ENCODE measurements at regions not wholly inside any gene's neighbourhood (a gene's known extent, or its start where the extent isn't known, plus 50 kb on each side); places are given as distances from the start of the nearest gene placed in this dataset.

DNA sequence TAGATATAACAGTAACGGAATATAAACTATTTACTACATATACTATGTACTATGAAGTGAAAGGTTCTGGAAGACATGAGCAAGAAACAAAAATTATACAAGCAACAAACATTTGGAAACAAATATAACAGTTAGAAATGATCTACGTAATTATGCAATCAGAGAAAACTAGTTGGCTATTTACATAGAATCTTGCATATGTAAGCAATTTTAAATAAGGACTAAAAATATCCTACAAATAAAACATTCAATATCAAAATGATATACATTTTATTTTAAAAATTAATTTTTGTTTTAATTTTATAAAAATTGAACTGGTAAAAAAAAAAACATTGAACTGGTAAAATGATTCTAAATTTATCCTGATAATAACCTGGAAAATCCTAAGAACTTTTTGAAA is 642.5 kb upstream of the PCDH10 start:
- no peak for DNase-seq (ENCODE audit: extremely low read depth, low read depth)

DNA sequence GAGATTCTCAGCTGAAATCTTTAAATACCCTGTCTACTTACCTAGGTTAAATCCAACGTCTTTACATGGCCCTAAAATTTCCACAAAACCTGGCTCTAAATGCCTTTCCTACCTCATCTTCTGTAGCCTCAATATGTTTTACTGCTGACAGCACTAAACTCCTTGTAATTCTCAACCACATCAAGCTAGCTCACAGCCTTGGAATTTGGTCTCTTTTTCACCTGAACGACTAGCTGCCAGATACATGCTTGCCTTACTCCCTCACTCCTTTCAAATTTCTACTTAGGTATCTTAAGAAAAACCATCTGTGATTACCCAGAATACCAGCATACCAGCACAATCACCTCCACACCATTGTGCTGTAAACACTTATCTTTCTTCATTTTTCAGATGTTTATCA is 635.6 kb upstream of the PCDH10 start:
- DNase-seq (ENCODE audit: extremely low read depth, low read depth), result no peak

DNA sequence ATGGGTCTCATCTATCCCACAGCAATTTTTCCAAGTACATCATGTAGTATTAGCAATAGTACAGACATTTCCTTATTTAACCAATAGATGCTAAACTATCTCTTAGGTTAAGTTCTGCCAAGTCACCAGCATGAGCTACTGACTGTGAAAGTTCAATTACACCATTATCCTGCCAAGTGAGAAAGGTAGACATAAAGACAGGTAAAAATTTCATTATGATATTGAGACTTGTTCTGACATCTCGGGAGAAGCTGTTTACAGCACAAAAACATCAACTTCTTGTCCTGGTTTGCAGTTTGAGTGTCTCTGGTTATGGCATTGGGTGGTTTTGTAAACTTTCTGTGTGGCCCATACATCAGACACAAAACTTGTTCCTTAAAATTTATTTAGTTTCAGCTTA is 622.4 kb upstream of the PCDH10 start:
- no peak for DNase-seq (ENCODE audit: extremely low read depth, low read depth)

DNA sequence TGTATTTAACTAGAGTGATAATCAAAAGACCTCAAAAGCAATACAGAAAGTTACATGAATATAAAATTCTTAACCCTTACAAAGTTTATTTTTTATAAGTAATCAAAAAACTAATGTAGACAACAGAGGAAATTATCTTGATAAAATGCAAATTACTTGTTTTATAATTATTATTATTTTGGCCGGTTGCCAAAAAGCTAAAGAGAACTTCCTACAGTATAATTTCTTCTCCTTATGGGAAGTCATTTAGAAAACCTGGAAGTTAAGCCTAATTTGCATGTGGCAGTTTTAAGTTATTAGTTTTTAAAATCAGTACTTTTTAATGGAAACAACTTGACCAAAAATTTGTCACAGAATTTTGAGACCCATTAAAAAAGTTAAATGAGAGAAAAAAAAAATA is 621.3 kb upstream of the PCDH10 start:
- no peak for DNase-seq (ENCODE audit: extremely low read depth, low read depth)

DNA sequence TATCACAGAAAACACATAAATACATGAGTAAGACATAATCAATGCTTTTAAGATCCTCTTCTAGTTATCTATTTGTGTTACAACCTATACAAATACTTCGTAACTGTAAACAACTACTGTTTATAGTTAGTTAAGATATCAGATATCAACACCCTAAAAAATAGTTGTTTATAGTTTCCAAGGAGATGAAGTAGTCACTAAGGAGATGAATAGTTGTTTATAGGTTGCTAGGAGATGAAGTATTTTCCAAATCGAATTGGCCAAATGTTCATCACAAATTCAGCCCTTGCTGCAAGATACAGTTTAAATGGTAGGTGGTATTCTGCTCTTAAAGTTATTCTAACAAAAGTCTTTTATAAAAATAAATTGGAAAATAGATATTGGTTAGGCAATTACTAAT is 618.2 kb upstream of the PCDH10 start:
- DNase-seq (ENCODE audit: extremely low read depth, low read depth), result no peak

DNA sequence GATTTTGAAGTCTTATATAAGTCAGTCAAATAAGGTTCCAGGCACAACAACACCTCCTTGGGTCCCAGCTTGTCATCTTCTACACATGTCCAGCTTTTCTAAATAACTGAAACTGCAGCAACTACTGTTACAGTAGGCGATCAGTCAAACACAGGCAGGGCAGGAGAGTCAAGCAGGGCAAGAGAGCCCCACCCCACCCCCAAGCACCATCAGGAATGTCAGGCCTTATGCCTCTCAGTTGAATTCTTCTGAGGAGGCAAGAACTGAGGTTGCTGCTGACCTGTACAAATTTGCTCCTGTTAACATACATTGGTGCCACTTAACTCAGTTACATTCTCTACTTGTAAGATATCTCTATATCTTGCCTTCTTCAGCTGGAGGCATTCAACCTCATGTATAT is 608.8 kb upstream of the PCDH10 start:
- DNase-seq (ENCODE audit: extremely low read depth, low read depth), result no peak

DNA sequence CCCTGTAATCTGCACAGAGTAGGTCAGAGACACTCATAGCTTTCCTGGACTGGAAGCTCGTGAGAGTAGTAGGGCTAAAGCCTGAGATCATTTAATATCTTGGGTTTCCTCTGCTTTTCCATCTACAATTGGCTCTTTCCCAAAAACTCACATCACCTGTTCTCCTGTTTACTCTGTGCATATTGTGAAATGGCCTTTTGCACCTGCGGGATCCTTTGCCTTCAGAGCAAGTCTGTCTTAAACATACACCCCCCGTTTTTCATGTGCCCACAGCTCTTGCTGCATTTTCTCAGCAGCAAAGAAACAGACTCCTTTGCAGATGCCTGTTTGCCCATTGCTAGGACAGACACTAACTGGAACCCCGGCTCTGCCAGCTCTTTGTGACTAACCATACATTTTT is 608.3 kb upstream of the PCDH10 start:
- DNase-seq (ENCODE audit: extremely low read depth, low read depth), result no peak

DNA sequence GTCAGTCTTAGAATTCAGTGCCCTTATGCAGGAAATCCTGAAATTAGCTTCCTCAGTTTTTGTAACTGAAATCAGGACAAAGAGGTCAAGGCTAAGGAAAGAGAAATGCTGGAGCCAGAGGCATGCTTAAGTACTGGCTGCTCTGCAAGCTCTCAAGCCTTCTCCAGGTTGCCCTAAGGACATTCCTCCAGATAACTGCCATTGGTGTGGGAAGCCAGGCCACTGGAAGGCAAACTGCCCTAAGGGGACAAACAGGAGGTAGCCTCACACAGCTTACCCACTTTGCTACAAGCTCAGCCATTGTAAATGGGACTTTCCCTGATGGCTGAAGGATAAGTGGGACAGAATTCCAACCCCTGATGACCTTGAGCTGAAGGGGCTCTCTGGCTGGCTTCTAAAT is 606.9 kb upstream of the PCDH10 start:
- no peak for DNase-seq (ENCODE audit: extremely low read depth, low read depth)

DNA sequence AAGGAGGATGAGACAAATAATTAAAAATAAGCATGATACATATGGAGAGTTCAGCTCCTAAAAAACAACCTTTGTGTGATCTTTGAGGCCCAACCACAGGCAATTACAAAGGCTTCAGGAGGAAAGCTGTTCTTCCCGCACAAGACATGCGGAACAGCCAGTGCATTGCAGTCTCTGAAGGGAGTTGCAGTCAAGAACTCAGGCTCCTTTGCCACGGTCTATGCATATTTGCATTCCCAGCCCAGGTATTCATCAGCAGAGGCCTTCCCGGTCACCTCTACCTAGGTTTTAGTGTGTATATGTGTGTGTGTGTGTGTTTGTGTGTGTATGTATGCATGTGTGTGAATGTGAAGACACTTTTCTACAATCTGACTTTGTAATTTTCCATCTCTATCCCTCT is 600.6 kb upstream of the PCDH10 start:
- DNase-seq (ENCODE audit: extremely low read depth, low read depth), result no peak

DNA sequence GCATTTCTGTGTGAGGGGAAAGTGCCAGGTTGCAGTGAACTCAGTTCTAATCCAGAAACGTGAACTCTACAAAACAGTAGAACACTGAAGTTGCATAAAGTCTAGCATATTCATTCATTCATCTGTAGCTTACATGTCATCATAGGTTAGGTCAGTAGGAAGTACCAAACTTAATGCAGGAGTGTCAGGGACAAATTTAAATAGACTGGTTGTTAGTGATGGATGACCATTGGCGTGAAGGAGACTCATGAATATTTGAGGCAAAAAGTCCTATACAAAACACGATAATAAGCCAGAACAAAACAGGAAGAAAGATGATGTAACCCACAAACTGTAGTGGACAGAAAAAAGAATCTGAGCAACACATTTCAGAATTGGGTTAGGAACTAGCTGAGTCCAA is 592.8 kb upstream of the PCDH10 start:
- DNase-seq (ENCODE audit: extremely low read depth, low read depth), result no peak

DNA sequence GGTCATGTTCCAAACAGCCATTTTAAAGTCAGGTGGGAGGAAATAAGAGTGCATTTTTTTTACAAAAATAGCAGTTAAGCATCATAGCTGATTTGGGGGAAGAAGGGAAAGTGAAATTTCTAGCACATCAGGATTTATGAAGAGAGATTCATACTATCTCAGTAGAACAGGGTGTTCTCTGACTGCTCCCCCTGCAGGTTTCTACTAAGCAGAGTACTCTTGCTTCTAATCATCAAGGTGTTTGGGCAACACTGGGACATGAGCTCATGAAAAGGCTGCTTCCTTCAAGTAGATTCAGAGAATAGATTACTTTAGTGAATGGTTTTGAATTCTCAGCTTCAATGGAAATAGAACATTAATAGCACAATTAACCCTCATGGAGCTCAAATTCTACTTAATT is 591.4 kb upstream of the PCDH10 start:
- DNase-seq (ENCODE audit: extremely low read depth, low read depth), result no peak

DNA sequence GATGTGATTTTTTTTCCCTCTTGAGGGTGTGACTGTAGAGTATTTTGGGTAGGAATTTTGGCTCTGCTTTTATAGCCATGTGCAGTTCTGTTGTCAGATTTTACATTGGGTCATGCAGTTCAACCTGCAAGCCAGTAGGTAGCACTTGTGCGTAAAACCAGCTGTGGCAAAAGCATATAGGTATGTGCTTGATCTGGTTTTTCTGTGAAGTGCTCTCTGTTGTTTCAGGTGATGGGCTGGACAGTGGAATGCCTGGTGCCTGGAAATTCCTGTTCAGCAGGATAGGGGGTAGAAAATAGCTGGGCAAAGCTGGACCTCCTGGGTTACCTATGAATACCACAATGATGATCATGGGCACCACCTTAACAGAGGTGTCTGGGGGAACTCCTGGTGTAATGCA is 584.2 kb upstream of the PCDH10 start:
- DNase-seq (ENCODE audit: extremely low read depth, low read depth), result no peak

DNA sequence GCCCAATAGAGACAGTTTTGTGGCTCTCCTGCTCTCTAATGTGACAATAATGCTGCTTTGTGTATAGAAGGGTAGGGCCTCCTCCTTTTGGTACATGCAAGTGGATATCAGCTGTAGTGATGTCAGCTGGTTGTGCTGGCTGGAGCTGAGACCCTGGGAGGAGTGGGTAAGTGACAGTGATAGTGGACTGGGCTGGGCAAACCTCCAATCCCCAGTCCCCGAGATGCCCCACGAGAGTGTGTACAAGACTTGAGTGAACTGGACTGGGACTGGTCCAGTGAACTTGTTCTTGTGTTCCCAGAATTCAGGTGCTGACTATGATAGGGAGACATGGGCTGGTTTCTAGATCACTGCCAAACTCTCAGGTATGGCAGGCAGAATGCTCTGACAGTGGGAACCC is 583.6 kb upstream of the PCDH10 start:
- DNase-seq (ENCODE audit: extremely low read depth, low read depth), result no peak

DNA sequence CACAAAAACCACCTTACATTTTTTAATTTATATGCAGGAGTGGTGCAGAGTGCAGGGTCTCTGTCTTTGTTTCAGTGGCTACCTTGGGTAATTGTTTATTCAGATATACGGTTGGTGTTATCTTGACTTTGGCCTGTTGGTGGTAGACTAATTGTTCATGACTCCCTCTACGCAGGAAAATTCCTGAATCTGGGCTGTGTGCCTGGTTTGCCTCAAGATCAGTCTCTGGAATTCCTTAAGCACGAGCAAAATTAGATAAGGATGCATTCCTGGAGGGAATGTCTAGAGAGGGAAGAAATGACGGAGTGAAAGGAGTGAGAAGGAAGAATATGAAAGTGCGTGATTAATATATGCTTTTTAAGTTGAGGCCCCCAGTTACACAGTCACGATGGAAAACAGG is 576.9 kb upstream of the PCDH10 start:
- DNase-seq (ENCODE audit: extremely low read depth, low read depth), result no peak

DNA sequence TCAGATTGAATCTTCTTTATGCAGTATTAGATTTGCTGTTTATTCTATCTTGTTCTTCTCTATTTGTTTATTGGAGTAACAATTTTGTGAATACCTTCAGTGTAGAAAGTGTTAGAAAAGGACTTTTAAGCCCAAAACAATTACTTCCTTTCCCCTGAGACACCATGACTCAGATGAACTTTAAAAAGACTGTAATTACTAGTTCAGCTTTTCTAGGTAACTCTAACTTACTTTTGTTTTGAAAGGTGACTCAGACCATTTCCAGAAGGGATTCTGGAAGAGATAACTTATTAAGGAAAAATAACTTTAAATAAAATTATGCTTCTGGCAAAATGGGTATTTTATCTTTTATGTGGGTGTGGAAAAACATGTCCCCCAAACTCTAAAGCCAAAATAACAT is 561.5 kb upstream of the PCDH10 start:
- DNase-seq (ENCODE audit: extremely low read depth, low read depth), result no peak

DNA sequence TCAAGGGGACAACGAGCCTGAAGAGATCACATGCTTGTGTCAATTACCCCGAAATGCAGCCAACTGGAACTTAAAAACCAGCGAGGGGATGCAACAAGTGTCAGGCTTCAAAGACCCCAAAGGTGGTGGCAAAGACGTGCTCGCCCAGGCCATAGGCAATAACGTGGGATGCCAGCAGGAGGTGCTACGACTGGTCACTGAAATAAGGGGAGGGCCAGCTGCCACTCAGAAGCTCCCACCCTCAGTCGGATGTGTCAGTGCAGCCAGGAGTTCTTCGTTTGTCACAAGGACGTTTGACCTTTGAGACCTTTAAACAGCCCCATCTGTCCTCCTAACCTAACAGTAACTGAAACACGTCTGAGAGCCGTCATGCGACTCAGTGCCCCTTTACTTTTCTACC is 556.8 kb upstream of the PCDH10 start:
- no peak for DNase-seq (ENCODE audit: extremely low read depth, low read depth)

DNA sequence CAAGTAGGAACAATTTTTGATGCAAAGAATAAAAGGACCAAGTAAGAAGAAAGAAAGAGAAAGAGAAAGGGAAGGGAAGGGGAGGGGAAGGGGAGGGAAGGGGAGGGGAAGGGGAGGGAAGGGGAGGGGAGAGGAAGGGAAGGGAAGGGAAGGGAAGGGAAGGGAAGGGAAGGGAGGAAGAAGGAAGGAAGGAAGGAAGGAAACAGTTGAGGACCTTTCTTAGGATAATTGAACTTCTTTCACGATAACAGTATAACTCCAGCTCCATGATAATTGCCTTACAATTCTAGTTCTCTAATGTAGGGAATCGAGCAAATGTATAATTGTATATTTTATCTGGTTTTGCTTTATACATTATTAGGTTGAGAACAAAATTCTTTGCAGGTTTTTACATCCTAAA is 556.2 kb upstream of the PCDH10 start:
- DNase-seq (ENCODE audit: extremely low read depth, low read depth), result no peak

DNA sequence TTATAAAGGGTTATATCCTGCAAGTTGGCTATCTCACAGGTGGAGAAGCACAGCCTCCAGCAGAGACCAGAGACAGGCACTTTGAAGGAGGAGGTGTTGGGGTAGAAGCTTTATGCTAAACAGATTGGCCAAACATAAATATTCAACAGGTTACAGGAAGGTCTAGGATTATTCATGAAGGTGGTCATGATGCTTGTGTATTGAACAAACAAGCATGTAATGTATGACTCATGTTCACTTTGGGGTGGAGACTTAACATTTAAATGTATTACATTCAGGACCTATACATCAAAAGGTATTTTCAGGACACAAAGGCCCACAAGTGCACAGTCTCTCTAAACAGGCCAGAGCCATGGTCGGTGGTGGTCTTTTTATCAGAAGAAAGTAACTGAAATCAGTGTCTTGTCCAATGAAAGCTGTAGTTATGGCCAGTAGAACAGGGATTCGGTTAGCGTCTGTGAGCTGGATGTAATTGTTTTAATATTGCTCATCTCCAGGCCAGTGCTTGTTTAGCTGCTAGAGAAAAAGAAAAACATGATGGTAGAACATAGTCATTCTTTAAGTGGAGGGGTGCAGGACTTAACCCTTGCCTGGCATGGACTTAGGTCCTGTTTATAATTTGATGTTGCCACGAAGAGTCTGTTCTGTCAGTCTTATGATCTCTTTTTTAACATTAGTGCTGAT is 555.2 kb upstream of the PCDH10 start:
- DNase-seq (ENCODE audit: extremely low read depth, low read depth), result no peak

DNA sequence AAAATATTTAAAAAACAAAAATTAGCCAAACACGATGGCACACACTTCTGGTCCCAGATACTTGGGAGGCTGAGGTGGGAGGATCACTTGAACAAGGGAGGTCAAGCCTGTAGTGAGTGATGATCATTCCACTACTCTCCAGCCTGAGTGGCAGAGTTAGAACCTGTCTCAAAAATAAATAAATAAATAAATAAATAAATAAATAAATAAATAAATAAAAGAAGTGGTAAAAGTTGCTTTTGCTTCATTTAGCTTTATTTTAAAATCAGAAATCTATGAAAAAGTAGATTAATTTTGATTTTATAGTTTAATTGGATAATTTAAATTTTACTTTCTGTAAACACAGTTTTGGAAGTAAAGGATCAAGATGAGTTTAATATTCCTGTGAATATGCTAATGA is 552.9 kb upstream of the PCDH10 start:
- DNase-seq (ENCODE audit: extremely low read depth, low read depth), result no peak

DNA sequence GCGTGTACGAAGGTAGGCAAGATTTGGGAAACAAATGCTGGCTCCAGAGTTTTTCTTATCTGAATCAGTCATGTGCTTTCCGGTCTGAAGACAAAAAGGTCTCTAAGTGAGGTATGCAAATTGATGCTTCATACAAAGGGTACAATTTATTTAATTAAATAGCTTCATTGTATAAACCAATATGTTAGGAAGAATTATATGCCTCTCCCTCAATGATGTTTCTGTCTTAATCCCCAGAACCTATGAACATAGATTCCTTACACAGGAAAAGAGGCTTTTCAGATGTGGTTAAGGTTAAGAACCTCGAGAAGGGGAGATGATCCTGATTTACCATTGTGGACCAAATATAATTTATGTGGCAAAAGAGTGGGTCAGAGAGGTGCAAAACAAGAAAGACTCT is 543.5 kb upstream of the PCDH10 start:
- no peak for DNase-seq (ENCODE audit: extremely low read depth, low read depth)

DNA sequence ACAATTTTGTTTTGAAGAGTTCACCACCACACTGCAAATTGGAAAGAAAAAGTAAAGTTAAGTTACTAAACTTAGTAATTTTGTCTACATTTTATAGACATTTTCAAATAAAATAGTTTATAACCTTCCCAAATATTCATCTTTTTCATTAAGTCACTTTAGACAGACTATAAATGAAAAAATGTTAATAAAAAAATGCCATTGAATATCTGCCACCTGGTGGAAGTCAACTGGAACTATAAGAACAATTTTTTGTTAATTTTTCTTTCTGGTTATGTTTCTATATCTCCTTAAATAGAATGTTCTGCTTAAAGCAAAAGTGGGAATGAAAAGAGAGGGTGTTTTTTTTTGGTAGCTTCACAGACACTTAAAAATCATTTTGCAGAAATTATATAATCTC is 534.4 kb upstream of the PCDH10 start:
- DNase-seq (ENCODE audit: extremely low read depth, low read depth), result no peak

DNA sequence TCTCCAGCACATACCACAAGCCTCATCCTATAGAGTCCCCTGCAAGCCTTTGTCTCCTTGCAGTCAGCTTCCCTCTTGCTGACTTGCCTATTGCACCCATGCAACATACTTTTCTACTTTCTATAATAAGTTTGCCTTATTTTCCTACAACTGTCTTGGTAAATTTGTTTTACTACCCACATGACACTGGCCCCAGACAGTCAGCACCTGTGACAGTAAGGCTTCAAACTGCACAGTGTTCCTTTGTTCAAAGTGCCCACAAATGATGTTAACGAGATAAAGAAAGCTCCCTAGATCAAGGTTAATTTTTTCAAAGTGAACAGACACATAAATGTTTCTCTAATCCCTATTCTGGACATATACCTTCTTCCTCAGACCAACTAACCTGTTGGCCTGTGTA is 529.1 kb upstream of the PCDH10 start:
- DNase-seq (ENCODE audit: extremely low read depth, low read depth), result no peak

DNA sequence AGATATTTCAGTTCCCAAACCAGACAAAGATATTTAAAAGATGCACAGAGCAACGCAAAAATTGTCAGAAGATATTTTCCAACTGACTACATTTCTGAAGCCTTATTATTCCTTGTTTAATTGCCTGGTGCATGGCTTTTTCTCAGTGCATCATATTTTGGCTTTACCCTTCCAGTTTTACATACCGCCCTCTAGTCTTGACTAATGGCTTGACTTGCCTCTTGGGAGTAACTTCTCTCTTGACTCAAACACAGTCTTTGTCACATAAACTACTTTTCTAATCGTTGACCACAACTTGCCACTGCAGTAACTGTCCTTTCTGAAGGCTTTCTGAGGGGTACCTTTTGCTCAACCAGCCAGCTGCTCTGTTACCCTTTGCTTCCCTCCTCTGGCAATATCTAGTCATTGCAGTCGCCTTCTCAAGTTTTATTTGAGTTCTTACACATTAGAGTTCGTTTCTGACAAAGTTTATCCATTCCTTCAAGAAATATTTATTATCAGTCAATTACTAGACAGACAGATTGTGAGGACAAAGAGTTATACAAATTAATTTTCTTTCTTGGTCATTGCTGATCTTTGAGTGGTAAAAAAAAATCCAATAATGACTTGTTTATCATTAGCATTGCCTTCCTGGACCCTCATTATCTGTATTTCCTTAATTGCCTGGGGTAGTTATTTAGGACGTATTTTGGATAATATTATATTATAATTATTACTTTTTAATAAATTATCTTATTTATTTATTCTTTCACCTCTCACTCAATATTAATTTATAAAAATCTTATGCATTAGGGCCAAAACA is 506.9 kb upstream of the PCDH10 start:
- DNase-seq (ENCODE audit: extremely low read depth, low read depth), result peak; percentile 37

Data from NCI-H460 (cell line).